Kidney glomerular epithelial cell (primary cell): ENCODE measurements at regions not wholly inside any gene's neighbourhood (a gene's known extent, or its start where the extent isn't known, plus 50 kb on each side); places are given as distances from the start of the nearest gene placed in this dataset.

ENCODE experiments used
- DNase-seq: peaks from one replicate; lab custom pipeline; 2025; lab: John Stamatoyannopoulos, UW

- DNase-seq: no peak
These were observed 884.3 kb downstream of the GALC start for GRCh38 chr14:87108726-87109125.

DNA sequence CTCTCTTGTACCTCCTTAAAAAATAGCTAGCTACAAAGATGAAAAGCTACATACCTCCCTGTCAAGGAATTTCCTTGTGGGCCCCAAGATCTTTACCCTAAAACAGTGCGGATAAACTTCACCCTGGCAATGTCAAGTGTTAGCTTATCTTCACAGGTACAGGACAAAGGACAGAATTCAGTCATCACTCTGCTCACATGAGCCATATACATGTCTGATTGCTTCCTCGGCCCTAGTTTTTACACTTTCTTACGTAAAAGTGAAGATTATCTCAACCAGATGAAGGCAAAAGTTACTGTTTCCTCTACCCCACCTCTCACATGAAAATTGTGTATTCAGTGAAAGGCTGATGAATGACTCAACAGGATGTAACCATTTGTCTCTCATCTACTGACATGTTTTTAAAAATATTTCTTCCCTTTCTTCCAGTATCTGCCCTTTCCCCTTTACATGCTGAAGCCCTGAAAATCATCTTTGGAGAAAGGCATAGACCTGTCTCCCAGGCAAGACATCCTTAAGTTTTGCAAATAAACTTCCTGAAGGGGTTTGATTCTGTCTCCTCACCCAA, 890.1 kb downstream of the GALC start:
- no peak for DNase-seq

DNA sequence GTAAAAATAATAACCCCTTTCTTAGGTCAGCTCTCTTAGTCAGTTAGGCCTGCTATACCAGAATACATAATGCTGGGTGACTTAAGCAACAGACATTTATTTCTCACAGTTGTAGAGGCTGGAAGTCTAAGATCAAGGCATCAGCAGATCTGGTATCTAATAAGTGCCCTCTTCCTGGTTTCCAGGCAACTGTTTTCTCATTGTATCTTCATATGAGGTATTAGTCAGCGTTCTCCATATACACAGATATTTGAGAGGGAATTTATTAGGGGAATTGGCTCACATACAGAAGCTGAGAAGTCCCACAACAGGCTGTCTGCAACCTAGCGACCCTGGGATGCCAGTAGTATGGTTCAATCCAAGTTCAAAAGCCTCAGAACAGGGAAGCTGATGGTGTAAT, 896.0 kb downstream of the GALC start:
- DNase-seq: no peak

DNA sequence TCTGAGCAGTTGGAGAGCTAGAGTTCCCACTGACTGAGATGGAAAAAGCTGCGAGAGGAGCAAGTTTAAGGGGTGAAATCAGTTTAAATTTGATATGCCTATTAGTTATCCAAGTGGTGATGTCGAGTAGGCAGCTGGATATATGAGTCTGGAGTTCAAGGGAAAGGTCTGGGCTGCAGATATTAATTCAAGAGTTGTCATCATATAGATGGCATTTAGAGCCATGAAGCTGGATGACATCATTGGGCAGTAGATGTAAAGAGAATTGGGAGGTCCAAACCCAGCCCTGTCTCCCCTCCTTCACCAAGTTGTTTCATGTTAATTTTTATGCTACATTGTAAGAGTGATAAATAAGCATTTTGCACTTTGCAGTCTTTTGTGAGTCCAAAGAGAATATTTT, 898.1 kb downstream of the GALC start:
- no peak for DNase-seq

- DNase-seq: no peak
These were observed 904.4 kb downstream of the GALC start for GRCh38 chr14:87088588-87088987.

DNA sequence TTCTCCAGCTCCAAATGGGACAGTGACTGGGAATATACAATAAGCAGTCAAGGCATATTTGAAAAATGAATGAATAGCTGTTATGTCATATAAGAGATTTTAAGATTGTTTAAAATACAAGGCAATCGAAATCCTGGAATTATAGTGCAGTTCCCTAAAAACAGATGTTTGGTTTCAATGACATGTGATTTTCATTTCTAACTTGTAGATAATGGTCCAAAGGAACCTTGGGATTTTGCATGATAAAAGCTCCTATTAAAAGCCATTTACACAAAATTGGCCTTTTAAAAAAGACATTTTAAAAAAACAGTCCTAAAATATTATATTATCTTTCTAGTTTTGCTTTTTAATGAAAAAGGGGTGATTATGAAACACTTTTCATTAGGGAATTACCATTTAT, 905.1 kb downstream of the GALC start:
- DNase-seq: no peak

DNA sequence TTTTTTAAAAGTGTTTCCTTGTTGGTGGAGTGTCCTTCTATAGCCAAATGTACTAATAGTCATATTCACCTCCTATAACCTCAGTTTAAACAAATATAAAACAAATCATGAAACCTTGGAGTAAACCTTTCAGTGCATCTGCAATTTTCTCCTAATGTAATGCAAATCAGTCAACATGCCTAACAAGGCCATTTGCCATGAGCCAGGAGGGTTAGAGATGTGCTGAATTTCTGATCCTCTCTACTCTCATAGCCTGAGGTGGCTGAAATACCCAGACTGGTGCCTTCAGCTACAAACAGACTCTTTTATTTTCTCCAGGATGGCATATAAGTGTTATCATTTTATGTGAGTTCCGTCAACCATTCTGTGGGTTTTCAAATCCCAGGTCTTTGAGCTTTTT, 908.1 kb downstream of the GALC start:
- DNase-seq: no peak

GRCh38 chr14:87082917-87083316, 910.1 kb downstream of the GALC start:
- no peak for DNase-seq

- no peak for DNase-seq
These were observed 912.0 kb downstream of the GALC start for GRCh38 chr14:87081004-87081403.

- no peak for DNase-seq
These were observed 912.8 kb downstream of the GALC start for GRCh38 chr14:87080146-87080545.

- no peak for DNase-seq
These were observed 913.6 kb downstream of the GALC start for GRCh38 chr14:87079416-87079815.

DNA sequence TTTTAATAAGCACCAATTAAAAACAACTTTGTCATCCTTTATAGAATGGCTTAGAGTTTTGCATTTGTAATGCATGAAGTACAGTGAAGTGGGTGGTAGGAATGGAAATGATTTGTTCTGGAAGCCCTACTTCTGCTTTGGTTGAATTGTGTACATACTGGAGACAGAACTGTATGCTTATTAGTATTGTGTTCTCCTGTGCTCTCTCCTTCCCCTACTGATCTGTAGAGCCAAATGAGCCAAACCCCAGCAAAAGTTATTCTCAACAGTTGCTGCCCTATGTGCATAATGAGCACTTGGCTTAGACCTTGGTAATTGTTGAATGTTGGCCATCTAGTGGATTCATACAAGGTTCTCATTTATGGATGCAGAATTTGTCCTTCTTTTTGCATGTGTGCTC, 916.1 kb downstream of the GALC start:
- no peak for DNase-seq

- DNase-seq: peak; percentile 9
These were observed 916.8 kb downstream of the GALC start for GRCh38 chr14:87076146-87076545.

GRCh38 chr14:87073880-87074570, 919.0 kb downstream of the GALC start:
- no peak for DNase-seq

DNA sequence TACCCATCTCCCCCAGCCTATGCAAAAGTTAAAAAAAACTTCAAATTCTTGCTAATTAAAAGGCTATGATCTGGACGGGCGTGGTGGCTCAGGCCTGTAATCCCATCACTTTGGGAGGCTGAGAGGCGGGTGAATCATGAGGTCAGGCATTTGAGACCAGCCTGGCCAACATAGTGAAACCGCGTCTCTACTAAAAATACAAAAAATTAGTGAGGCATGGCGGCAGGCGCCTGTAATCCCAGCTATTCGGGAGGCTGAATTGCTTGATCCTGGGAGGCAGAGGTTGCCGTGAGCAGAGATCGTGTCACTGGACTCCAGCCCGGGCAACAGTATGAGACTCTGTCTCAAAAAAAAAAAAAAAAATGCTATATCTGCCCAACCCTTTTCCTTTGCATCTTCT, 925.4 kb downstream of the GALC start:
- peak; percentile 40 for DNase-seq

DNA sequence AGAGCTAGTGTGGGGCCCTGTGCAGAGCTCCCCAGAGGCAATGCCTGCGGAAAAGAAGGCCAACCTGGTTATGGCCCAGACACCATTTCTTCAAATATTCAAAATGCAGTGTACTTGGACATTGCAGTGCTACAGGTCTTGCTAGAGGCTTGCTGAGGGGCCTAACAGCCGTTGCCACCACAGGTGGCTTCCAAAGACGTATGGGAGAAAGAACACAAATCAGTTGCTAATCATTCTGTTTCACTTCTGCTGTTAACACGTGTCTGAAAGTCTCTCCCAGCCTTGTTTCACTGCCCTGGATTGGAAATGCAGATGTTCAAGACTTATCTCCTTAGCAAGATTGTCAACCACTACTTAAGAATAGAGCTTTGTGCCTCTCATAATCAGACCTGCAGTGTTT, 925.9 kb downstream of the GALC start:
- DNase-seq: no peak

- DNase-seq: peak; percentile 33
These were observed 926.7 kb downstream of the GALC start for GRCh38 chr14:87066221-87066817.

- DNase-seq: no peak
These were observed 927.6 kb downstream of the GALC start for GRCh38 chr14:87065366-87065765.

DNA sequence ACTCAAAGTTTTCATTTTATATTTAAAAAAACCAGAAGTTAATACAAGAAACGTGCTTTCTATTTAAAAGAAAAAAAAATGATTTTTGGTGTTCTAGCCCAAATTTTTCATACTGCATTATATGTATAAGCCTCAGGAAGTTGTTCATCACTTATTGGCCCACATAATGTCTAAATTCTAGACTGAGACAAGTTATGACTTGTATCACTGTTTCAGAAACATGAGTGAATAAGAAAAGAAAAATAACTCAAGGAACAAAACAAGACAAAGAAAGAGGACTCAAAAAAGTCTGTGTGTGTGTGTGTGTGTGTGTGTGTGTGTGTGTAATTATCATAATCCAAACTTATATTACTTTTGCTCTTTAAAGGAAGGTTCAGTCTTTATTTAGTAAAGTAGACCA, 929.8 kb downstream of the GALC start:
- no peak for DNase-seq

GRCh38 chr14:87060405-87060804, 932.6 kb downstream of the GALC start:
- DNase-seq: no peak

GRCh38 chr14:87059060-87059839, 933.7 kb downstream of the GALC start:
- no peak for DNase-seq

DNA sequence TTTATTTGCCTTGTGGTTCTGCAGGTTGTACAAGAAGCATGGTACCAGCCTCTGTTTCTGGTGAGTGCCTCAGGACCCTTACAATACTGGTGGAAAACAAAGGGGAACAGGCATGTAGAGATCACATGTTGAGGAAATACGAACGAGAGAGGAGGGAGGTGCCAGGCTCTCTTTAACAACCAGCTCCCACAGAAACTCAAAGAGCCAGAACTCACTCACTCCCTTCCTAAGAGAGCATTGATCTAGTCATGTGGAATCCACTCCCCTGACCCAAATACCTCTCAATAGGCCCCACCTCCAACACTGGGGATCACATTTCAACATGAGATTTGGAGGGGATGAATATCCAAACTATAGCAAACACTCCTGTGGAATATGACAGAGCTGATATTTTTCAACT, 938.0 kb downstream of the GALC start:
- no peak for DNase-seq

DNA sequence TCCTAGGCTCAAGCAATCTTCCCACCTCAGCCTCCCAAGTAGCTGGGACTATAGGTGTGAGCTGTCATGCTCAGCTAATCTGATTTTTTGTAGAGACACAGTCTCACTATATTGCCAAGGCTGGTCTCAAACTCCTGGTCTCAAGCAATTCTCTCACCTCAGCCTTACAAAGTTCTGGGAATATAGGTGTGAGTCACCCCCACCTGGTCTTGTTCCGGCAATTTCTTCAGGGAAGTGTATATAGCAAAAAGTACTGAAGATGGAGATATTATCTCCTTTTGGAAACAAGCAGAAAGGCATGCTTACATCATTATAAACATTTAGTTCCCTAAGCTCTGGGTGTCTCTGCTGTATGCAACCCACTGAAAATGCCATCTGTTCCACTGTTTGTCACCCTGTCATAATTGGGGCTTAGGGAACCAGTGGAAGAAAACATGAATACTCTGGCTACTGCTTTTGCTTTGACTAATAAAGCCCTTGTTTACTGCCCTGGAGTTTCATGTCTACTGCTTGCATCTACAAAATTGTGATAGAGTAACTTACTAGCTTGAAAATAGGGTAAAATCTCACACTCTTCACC, 940.2 kb downstream of the GALC start:
- DNase-seq: no peak
